ENCODE measurements at regions not wholly inside any gene's neighbourhood (a gene's known extent, or its start where the extent isn't known, plus 50 kb on each side); places are given as distances from the start of the nearest gene placed in this dataset.

DNA sequence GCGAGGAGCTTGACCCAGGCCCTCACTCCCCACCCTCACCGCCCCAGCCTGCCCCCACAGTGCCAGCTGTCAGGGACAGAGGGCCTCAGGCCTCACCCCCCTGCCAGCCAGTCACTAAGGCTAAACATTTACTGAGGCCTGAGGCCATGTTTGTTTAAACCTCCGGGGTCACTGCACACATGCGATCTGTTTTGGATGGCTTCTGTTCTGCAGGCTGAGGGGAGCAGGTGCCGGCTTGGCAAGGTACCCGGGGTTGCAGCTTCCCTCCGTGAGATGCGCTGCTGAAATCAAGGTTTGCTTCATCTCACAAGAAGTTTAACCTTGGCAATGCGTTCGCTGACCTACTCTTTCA lies 103.3 kb upstream of the BOD1 start:
- no peak for DNase-seq (ENCODE audit: low spot score)

DNA sequence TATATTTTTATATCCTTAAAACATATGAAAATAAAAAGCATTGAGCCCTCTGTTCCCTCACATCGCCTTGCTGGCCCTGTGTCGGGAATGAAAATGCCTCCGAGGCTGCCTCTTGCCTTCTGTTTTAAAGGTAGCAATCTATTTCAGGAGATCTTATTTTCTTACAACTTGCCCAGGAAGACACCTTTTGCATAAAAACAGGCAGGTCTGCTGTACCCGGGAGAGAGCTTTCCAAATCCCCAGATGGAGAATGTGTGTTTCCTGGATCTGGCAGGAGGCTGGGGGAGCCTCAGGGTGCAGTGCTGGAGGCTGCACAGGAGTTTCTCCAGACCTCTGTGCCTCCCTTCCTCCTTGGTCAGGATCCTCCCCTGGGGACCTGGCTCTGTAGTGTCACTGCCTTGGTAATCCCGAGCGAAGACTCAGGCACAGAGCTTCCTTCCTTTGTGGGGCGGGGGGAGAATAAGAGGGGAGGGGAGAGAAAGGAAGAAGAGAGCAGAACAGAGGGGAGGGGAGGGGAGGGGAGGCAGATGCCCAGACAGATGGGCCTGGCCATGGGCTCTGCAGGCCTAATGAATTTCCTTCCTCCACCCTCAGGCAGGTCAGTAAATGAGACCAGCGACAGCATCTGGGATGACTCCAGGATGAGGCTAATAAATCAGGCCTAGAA lies 104.0 kb upstream of the BOD1 start:
- DNase-seq (ENCODE audit: low spot score): no peak

DNA sequence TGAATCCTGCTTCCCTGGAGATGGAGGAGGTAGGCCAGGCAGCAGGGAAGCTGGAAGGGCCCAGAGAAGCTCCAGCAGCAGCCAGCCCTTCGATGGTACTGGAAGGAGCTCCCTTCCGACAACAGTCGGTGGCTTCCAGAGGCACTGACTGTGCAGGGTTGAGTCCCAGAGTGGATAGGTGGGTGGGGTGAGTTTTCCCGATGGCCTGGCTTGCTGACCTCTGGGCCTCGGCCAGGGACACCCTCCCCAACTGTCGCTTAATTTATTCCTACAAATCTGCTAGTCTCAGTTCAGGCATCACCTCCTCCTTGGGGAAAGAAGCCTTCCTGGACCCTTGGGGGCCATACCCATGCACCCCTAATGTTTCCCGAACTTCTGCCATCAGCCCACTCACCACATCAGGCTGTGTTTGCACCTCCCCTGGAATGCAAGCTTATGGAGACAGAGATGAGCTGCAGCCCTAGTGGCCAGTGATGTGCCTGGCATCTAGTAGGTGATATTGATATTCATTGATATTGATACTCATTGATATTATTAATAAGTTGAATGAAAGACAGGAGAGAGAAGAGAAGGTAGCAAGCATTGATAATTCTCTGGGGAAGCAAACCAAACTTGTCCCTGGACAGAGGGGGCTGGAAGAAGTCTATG lies 104.6 kb upstream of the BOD1 start:
- no peak for DNase-seq (ENCODE audit: low spot score)

DNA sequence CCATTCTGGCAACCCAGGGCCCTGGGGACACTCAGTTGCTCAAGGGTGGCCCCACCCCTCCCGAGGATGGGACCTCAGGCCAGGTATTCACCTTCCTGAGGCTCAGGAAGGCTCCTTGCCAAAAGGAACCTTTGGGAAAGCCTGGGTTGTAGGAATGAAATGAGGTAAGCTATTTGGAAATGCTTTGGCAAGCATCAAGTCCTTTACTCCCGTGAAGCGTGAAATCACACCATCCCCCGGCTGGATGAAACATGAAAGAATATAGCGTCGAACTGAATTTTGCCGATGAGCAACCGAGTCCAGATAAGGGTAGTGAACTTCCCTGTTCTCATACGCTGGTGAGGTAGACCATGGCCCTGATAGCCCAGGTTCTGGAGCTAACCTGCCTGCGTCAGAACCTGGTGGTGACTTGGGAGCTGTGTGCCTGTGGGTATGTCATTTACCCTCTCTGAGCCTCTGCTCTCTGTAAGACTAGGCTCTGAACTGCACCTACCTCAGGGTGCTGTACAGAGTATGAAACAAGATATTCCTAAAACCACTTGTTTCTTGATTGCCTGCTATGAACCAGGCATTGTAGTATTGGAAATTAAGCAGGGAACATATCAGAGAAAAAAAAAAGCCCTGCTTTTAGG lies 105.3 kb upstream of the BOD1 start:
- DNase-seq (ENCODE audit: low spot score): no peak

DNA sequence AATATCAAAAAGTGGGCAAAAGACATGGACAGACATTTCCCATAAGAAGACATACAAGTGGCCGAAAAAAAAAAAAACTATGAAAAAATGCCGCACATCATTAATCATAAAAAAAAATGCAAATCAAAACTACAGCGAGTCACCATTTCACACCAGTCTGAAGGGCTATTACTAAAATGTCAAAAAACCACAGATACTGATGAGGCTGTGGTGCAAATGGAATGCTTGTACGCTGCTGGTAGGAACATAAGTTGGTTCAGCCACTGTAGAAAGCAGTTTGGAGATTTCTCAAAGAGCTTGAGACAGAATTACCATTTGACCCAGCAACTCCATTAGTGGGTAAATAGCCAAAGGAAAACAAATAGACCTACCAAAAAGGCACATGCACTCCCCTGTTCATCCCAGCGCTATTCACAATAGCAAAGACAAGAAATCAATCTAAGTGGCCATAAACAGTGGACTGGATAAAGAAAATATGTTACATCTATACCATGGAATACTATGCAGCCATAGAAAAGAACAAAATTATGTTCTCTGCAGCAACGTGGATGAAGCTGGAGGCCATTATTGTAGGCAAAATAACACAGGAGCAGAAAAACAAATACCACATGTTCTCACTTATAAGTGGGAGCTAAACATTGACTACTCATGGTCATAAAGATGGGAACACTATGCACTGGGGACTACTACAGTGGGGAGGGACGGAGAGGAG lies 110.6 kb upstream of the BOD1 start:
- no peak for DNase-seq (ENCODE audit: low spot score)

DNA sequence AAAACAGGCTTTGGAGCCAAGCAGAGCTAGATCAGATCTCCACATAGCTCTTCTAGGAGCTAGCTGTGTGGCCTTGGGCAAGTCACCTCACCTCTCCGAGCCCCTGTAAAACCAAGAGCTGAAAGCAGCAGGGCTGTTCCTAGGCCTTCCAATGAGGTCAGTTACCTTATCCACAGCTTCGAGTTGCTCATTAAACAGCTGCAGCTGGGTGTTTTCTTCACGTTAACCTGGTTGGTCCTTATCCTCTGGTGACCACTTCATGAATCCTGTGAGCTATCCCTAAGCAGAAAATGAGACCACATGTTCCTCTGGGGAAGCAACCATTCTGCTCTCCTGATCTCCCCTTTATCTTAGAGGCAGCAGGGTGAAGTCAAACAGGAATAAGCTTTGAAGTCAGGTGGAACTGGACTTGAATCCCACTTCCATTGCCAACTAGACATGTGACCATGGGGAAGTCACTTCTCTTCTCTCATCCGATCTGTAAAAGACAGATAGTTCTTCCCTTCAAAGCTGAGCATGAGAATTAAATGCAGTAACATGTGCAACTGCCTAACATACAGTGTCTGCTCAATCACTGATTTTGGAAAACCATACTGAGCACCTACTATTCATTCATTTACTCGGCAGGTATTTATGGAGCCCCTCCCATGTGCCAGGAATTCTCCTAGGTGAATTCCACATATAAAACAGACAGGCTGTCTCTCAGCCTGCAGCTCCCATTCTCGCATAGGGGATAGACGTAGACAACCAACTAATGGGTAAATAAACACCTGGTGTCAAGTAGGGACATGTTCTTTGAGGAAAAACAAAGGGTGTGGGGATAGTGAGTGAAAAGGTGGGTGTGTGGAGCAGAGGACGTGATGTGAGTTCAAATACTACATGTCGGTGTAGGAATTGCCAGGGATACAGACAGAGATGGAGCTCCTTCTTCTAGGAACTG lies 111.7 kb upstream of the BOD1 start:
- no peak for DNase-seq (ENCODE audit: low spot score)

DNA sequence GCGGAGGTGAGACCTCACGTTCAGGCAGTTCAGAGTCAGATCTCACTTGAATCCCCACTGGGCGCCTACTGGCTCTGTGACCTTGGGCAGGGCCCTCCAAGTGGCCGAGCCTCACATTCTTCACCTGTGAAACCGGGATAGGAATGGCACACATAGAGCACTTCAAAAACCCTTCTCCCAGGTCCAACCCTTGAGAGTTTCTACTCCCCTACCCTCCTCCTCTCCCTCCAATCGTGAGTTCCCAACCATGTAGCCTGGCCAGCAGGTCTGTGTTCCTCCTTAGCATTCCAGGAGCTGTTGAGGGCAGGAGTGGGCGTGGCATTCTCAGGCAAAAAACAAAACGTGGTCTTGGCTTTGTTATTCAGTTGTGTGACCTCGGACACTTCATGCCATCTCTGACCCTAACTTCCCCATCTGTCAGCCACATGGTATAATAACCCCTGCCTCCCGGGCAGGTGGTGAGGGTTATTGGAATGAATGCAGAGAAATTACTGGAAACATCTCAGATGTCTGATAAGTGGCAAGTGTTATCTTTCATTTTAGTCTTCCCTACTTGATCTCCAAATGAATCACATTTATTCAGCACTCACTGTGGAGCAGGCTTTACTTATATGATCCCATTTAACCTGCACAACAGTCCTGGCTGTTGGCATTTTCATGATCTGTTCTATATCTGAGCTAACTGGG lies 112.8 kb upstream of the BOD1 start:
- peak; percentile 7 for DNase-seq (ENCODE audit: low spot score)

DNA sequence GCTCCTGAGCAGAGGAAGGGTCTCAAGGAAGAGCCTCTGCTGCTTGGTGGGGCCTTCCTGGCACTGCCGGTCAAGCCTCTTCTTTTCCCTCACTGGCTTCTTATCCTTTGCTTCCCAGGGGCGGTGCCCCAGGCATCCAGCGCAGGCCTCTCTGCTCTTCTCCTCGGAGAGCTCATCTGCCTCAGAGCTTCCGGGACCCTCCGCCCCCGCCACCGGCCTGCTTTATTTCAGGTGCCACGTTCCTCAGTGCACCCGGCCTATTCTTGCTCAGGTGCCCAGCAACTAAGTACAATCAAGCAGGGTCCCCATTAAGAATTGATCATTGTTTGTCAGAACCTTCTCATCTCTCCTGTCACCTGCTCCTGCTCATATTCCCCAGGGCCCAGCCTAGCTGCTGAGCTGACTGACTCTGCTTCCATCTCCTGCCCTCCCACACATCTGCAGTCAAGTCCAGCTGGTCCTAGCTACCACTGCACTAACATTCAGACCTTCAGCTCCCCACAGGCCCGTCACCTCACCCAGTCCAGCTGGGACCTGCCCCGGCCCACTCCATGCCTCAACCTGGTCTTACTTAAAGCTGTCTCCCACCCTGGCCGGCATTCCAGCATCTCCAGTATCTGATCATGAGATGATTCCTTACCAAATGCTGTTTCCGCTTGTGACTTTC lies 114.3 kb upstream of the BOD1 start:
- no peak for DNase-seq (ENCODE audit: low spot score)

DNA sequence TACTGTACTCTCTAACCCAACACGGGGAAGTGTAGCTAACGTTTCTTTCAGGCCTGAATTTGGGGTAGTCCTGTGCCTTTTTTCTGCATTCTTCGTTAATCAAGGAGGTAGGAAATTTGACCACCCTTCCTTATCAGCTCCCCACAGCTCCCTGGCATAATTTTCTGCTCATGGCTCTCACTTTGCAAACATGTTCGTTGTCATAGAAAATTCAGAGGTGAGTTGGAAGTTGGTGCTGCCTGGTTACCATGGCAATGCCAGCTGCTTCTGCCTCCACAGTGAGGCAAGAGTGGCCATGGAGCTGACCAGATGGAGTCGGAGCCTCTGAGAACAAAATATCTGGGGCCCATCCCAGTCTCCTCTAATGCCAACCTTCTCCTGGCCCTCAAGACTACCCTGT lies 116.6 kb upstream of the BOD1 start:
- no peak for DNase-seq (ENCODE audit: low spot score)

DNA sequence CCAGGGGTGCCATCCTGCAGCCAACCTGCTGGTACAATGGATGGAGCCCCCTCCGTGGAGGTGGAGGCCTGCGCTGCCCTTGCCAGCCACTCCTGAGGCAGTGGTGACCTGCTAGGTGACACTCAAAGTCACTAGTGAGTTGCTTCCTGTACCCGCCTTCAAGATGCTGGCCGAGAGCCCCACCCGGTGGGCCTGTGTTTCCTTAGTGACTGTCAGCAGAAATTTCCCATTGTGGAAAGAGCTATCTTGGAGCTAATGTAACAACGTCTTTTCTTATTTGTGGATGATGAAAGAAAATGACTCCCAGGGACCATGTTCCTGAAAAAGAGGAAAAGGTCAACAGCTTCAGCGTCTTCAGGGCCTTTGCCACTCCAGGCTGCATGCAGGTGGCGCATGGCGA lies 117.0 kb upstream of the BOD1 start:
- no peak for DNase-seq (ENCODE audit: low spot score)

DNA sequence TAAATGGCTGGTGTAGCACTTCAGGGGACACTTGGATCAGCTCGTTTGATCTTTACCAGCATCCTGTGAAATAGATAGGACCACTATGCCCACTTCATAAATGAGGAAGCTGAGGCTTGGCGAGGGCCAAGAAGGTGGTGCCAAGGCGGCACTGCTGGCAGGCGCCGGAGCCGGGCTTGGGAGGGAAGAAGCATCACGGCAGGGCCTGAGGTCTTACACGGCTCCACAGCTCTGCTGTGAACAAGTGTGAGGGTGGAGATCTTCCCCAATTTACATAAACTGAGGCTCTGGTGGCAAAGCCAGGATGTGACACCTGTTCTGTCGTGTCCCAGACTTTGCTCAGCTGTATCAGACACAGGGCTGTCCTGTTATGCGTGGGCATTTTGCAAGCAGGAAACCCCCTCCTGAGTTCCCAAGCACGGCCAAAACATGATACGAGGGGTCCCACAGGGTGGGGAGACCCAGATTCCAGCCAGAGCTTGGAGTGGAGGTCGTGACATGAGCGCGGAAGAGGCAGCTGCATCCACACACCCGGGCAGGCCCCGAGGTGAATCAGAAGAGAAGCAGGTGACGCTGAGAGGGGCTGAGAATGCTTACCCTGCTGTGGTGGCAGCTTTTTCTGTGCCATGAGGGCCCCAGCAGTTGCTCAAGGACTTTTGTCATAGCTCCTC lies 117.5 kb upstream of the BOD1 start:
- DNase-seq (ENCODE audit: low spot score): no peak

DNA sequence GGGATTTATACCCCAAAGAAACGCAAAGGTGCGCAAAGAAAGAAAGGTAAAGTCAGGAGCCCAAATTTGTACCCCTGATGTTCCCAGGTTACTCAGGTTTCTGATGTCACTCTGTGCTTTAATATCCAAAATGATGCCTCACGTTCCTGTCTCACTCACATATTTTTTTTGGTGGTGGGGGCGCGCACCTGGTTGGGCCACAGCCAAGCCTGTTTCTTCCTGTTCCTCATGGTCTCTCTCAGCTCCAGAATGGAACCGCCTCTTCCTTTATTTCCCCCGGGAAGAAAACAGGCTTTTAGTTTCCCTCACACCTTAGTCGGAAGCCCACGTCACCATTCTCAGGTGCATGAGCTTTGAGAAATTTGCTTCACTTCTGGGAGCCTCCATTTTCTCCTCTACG lies 118.3 kb upstream of the BOD1 start:
- DNase-seq (ENCODE audit: low spot score): no peak

DNA sequence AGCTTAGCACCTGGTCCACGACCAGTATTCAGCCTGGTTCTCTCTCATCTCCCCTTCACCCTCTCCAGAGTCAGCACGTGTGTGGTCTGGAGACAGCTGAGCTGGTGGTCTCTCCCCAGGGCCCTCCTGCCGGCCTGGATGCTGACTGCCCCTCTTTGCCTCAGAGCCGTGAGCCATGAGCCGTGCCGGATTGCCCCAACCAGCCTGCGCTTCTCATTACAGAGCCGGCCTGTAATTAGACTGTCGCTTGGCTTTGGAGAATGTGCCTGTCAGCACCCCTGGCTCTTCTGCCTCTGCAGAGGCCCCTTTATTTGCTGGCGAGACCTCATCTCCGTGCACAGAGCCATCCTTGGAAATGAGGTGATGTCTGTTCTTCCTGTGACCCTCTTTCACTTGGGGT lies 118.7 kb upstream of the BOD1 start:
- DNase-seq (ENCODE audit: low spot score): no peak

DNA sequence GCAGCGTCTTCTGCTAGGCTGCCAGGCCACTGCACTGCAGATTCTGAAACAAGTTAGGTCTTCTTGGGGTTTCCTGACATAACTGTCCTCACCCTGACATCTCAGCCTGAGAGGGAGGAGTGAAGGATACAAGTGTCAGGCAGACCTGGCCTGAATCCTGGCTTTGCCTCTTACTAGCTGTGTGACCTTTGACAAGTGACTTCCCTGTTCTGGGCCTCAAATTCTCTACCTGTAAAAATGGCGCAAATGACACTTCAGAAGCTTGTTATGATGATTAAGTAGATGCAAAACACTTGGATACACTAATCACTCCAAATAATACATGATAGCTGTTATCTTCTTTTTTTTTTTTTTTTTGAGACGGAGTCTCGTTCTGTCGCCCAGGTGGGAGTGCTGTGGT lies 119.2 kb upstream of the BOD1 start:
- DNase-seq (ENCODE audit: low spot score): no peak

DNA sequence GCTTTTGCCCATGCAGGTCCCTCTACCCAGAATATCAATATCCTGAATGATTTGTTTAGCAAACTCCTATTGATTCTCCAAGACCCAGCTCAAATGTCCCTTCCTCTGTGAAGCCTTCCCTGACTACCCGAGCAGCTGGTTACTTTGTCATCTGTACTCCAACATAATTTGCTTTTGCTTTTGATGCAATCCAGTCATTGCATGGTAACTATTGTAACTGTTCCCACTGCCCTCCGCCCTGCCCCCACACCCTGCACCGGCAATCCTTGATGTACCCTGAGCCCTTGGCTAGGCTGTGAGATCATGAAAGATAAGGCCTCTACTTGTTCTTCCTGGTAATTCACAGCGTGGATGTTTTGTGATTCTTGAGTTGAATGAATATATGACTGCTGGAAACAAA lies 119.9 kb upstream of the BOD1 start:
- DNase-seq (ENCODE audit: low spot score): no peak

DNA sequence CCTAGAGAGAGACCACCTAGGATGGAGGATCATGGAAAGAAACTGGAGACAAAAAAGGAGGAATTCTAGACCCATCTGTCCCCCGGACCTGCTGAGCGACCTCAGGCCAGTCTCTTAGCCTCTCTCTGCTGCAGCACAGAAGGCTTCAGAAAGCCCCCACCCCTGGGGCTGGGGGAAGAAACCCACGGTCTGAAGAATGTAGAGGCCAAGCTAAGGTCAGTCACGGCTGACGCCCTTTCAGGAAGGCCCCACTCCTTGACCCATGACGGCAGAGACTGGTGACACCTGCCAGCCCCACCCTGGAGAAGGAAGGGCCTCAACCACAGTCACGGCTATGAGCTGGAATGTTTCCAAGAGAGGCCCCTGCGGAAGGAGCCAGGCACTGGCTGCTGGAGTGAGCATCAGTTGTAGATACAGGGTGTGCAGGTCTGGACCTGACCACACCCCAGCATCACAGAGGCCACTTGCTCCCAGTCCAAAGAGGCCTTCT lies 120.5 kb upstream of the BOD1 start:
- DNase-seq (ENCODE audit: low spot score): peak; percentile 28

DNA sequence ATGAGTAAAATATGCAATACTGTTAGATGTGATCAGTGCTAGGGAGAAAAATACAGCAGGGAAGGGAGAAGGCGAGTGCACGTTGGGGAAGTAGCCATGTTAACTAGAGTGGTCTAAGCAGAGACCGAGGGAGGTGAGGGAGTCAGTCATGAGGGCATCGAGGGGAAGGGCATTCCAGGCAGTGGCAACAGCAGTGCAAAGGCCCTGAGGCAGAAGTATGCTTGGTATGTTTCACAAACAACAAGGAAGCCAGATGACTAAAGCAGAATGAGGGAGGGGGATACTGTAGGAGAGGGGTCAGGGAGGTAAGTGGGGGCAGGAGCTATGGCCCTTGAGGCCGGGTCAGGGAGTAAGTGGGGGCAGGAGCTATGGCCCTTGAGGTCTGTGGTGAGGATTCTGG lies 123.3 kb upstream of the BOD1 start:
- DNase-seq (ENCODE audit: low spot score): no peak

DNA sequence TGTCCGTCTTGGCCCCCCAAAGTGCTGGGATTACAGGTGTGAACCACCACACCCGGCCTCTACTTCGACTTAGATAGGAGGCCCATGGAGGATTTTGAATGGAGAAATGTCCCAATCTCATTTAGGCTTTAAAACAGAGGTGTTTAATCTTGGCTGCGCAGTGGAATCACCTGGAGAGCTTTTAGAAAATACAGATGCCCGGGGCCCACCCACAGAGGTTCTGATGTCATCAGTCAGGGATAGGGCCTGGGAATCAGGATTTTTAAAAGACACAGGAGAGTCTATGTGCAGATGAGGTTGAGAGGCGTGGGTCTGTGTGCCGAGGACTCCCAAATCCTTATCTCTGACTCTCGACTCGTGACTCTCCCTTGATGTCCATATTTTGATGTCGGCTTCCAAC lies 124.0 kb upstream of the BOD1 start:
- no peak for DNase-seq (ENCODE audit: low spot score)

DNA sequence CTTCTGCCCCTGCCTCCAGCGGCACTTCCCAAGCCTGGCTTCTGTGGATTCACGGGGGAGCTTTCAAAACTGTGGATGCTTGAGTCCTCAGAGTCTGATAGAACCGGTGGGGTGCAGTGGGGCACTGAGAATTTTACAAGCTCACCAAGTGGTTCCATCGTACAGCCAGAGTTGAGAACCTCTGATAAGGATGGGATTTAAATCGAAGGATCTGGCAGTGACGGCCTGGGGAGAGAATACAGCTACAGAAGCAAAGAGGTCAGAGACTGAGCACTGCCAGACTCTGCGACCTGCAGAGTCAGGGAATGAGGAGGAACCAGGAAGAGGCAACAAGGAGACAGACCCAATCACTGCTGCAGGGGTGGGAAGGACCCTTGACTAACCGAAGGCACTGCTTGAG lies 124.6 kb upstream of the BOD1 start:
- DNase-seq (ENCODE audit: low spot score): no peak

DNA sequence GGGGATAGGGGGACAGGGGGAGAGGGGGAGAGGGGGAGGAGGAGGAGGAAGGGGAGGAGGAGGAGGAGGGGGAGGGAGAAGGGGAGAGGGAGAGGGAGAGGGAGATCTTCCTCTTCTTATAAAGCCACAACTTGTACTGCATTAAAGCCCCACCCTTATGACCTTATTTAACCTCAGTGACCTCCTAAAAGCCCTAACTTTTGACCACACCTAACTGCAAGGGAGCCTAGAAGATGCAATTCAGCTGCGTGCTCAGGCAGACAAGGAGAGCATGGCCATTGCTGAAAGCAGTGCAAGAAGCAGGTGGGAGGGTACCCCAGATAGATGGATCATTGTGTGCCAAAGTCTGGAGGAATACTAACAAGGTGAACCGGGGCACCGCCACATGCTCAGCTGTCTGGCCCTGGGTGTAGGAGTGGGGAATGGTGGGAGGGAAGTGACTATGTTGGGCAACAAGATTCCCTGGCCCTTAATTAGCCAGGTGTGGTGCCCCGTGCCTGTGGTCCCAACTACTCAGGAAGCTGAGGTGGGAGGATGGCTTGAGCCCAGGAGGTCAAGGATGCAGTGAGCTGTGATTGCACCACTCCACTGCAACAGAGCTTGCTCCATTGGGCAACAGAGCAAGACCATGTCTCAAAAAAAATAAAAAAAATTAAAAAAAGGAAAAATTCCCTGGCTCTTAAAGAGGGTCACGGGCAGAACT lies 125.4 kb upstream of the BOD1 start:
- DNase-seq (ENCODE audit: low spot score): no peak

Measured in LoVo (cell line).